ENCODE measurements at regions not wholly inside any gene's neighbourhood (a gene's known extent, or its start where the extent isn't known, plus 50 kb on each side); places are given as distances from the start of the nearest gene placed in this dataset.

DNA sequence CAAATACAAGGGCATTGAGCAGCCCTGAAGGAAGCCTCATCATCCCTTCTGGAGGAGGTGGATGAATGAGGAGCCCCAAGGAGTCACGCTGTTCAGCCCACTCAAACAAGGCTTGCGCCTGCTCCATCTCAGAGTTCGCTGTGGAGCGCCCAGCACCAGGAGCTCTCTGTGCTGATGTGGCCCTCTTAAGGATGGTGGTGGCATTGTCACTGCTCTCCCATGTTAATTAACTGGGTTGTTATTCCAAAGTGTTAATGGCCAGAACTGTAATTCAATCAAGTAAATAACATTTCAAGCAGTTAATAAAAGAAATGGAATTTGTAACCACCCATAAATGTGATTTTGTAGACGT lies 726.0 kb upstream of the RAB6C start:
- H3K9me3 Mint-ChIP-seq = peaks cover 19% of the 10 kb centered on the region
- H3K4me1 Mint-ChIP-seq = no peaks in the 10 kb centered on the region

DNA sequence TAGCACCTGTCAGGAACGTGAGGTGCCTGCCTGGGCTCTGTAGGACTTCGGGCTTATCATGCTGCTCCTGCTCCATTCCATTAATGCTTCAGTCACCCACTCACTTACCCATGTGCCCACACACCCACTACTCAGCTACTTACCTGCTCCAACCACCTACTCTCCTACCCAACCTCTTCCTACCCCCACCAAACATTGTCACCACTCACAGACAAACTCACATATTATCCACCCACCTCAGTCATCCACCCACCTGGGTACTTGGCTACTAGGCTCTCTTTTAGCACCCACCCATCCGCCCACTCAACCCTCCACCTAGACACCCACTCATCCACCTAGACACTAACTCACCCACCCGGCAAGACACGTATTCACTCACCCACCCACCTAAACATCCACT lies 724.7 kb upstream of the RAB6C start:
- no peak overlapping the region for H3K4me3 Mint-ChIP-seq
- H3K27ac Mint-ChIP-seq = no peak overlapping the region
- no peak for ATAC-seq
- peaks cover 26% of the 10 kb centered on the region for H3K9me3 Mint-ChIP-seq
- H3K27me3 Mint-ChIP-seq = peaks cover 6% of the 10 kb centered on the region
- H3K4me1 Mint-ChIP-seq = no peaks in the 10 kb centered on the region
- H3K36me3 Mint-ChIP-seq = no peaks in the 10 kb centered on the region

More for the DNA sequence above, 726.0 kb upstream of the RAB6C start:
- Mint-ChIP-seq H3K36me3 (no peaks in the 10 kb centered on the region), H3K4me3 (no peak overlapping the region), H3K27ac (no peak overlapping the region), H3K27me3 (peaks cover 6% of the 10 kb centered on the region)
- peak; percentile 28 for ATAC-seq

DNA sequence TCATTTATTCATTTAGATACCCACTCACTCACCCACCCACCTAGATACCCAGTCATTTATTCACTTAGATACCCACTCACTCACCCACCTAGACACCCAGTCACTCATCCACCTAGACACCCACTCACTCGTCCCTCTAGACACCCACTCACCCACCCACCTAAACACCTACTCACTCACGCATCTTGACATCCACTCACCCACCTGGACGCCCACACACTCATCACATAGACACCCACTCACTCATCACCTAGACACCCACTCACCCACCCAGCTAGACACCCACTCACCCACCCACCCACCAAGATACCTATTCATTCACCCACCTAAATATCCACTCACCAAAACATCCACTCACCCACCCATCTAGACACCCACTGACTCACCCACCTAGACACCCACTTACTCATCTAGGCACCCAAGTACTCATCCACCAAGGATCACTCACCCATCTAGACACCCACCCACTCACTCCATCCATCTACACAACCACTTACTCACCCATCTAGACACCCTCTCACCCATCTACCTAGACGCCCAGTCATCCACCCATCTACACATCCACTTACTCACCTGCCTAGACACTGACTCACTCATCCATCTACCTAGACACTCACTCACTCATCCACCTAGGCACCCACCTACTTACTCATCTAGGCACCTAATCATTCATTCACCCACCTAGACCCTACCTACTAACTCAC lies 723.7 kb upstream of the RAB6C start:
- H3K4me3 Mint-ChIP-seq = no peak overlapping the region
- H3K9me3 Mint-ChIP-seq = peaks cover 26% of the 10 kb centered on the region
- H3K4me1 Mint-ChIP-seq = no peaks in the 10 kb centered on the region
- no peaks in the 10 kb centered on the region for H3K36me3 Mint-ChIP-seq
- H3K27ac Mint-ChIP-seq = no peak overlapping the region
- ATAC-seq = no peak
- H3K27me3 Mint-ChIP-seq = peaks cover 6% of the 10 kb centered on the region

DNA sequence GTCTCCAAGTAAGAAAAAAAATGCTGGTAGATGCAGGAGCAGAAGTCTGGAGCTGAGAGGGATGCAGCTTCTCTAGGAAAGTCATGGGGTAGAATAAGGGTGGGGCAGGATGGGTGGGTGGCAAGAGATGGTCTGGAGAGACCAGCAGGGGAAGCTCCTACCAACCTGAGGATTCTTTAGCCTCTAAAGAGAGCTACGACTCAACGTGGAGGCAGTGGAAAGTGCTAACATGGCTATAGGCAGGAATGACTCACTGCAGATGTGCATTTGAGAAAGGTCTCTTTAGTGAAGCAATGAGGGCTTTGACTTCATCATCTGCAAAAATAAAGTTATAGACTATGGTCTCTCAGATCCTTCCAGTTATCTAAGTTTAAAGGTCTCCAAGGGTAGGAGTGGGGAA lies 722.8 kb upstream of the RAB6C start:
- Mint-ChIP-seq H3K4me3 (no peak overlapping the region), H3K27me3 (peaks cover 6% of the 10 kb centered on the region), H3K9me3 (peaks cover 26% of the 10 kb centered on the region), H3K27ac (no peak overlapping the region), H3K4me1 (no peaks in the 10 kb centered on the region), H3K36me3 (no peaks in the 10 kb centered on the region)
- ATAC-seq = no peak

DNA sequence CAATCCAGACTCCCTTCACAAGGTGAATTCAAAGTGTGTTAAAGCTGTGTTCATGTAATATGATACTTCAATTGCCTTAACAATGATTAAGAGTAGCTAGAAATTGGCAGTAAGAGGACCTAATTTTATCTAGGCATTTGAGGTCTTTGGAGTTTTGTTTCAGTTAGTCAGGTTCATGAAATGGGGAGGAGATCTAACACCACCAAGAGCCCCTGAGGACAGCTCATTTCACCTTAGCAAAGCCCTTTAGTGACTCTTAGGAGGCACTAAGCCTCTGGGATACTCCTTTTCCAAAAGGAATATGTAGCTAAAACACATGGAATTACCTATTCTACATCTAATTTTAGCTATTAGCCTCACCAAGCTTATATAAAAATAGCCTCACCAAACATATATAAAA lies 716.5 kb upstream of the RAB6C start:
- Mint-ChIP-seq H3K4me3 (no peak overlapping the region), H3K27me3 (no peaks in the 10 kb centered on the region), H3K9me3 (peaks cover 24% of the 10 kb centered on the region), H3K36me3 (peaks cover 8% of the 10 kb centered on the region), H3K27ac (no peak overlapping the region), H3K4me1 (no peaks in the 10 kb centered on the region)
- ATAC-seq = no peak

DNA sequence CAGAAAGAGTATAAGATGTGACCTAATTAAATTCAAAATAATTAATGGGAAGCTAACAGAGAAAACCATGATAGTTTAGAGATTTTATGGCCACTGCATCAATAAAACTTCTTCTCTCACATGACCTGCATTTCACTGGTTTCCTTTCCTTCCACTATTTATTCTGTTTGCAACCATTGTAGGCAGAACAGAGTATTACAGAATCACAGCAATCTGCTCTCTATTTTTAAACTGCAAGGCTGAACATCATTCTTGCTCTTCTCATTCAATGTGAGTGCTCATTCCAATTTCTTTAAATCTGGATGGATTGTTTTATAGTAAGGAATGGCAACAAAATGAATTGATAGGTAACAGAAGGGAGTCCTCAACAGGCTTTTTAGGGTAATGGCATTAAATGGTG lies 715.5 kb upstream of the RAB6C start:
- no peak overlapping the region for H3K27ac Mint-ChIP-seq
- no peaks in the 10 kb centered on the region for H3K27me3 Mint-ChIP-seq
- peaks cover 22% of the 10 kb centered on the region for H3K9me3 Mint-ChIP-seq
- no peak overlapping the region for H3K4me3 Mint-ChIP-seq
- no peak for ATAC-seq
- no peaks in the 10 kb centered on the region for H3K4me1 Mint-ChIP-seq
- H3K36me3 Mint-ChIP-seq = peaks cover 8% of the 10 kb centered on the region

DNA sequence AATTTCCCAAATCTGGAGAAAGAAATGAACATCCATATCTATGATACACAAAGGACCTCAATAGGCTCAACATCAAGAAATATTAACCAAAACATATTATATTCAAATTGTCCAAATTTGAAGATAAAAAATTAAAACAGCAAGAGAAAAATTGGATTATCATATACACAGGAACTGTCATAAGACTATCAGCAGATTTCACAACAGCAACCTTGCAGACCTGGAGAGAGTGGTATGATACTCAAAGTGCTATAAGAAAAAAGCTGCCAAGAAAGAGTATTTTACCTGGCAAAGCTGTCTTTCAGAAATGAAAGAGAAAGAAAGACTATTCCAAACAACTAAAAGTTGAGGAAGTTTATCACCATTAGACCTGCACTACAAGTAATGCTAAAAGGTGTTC lies 711.9 kb upstream of the RAB6C start:
- H3K4me3 Mint-ChIP-seq = no peak overlapping the region

DNA sequence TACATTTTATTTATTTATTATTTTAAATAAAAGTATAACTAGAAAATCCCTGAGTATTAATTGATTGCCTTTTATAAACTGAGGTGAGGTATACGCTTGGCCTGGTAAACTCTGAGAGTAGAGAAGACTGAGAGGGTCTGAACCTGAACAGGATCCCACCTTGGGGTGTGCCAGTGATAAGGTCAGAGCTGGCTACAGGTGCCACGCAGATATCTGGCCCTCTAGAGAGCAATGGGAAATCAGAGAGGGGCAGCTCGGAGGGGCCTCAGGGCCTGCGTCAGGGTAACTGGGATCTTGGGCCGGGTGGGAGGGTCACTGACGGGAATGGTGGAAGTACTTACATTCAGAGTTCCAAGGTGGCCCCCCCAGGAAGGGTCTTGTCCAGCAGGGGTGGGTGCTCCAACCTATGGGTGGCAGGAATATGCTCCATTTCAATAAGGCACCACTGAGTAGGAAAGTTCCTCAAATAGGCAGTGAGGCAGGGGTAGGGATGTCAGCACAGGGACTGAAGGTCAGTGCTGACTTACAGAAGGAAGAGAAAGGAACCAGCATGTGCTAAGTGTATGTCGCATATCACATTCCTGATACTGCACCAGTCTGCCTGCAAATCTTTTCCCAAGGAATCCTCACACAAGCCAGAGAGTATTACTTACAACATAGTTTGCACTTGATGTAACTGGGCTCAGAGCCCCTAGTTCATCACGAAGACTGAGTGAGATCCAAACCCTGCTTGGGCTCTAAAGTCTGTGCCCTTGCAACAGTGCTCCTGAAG lies 706.0 kb upstream of the RAB6C start:
- Mint-ChIP-seq H3K27me3 (no peaks in the 10 kb centered on the region), H3K9me3 (peaks cover 4% of the 10 kb centered on the region), H3K4me3 (no peak overlapping the region), H3K36me3 (no peaks in the 10 kb centered on the region), H3K4me1 (no peaks in the 10 kb centered on the region), H3K27ac (no peak overlapping the region)
- ATAC-seq = peak; percentile 34

More for the DNA sequence above, 711.9 kb upstream of the RAB6C start:
- H3K4me1 Mint-ChIP-seq = no peaks in the 10 kb centered on the region
- ATAC-seq = no peak
- peaks cover 8% of the 10 kb centered on the region for H3K36me3 Mint-ChIP-seq
- H3K9me3 Mint-ChIP-seq = peaks cover 20% of the 10 kb centered on the region
- no peak overlapping the region for H3K27ac Mint-ChIP-seq
- H3K27me3 Mint-ChIP-seq = no peaks in the 10 kb centered on the region

DNA sequence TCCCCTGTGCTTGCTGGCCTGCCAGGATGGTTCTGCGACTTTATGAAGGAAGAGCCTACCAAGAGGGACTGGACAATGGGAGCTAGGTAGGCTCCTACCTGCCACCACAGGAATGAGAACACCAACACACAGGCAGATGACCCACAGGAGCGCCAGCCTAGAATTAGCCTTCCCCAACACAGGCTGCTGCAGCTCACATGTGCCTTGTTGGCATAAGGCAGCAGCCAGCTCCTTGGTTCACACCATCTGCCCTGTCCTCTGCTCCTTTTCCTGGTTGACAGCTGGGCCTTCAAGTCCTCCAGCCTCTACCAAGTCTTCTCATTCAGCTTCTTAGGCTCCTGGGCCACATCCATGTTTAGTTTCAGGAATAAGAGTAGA lies 705.4 kb upstream of the RAB6C start:
- peak; percentile 43 for ATAC-seq
- Mint-ChIP-seq H3K4me3 (no peak overlapping the region), H3K27me3 (no peaks in the 10 kb centered on the region)

DNA sequence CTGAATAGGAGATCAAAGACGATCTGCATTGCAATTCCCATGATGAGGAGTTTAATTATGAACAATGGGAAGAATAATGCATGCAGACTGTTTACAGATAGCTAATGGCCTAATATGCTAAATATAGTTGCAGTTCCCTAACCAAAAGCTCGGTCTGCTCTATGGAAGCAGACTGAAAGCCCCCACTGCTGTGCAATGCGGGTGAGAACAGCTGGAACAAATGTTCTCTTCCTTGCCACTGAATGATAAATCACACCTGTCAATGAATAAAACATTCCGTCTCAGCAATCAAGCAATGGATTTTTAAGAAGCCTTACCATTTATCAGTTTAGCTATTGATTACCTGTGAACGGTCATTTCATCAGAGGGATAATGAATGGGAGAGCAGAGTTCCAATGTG lies 704.5 kb upstream of the RAB6C start:
- H3K4me1 Mint-ChIP-seq = no peaks in the 10 kb centered on the region
- H3K27me3 Mint-ChIP-seq = no peaks in the 10 kb centered on the region
- H3K4me3 Mint-ChIP-seq = no peak overlapping the region
- H3K9me3 Mint-ChIP-seq = peaks cover 9% of the 10 kb centered on the region
- no peak for ATAC-seq
- no peak overlapping the region for H3K27ac Mint-ChIP-seq
- H3K36me3 Mint-ChIP-seq = no peaks in the 10 kb centered on the region

More for the DNA sequence above, 705.4 kb upstream of the RAB6C start:
- H3K27ac Mint-ChIP-seq = no peak overlapping the region
- peaks cover 6% of the 10 kb centered on the region for H3K9me3 Mint-ChIP-seq
- H3K36me3 Mint-ChIP-seq = no peaks in the 10 kb centered on the region
- no peaks in the 10 kb centered on the region for H3K4me1 Mint-ChIP-seq

DNA sequence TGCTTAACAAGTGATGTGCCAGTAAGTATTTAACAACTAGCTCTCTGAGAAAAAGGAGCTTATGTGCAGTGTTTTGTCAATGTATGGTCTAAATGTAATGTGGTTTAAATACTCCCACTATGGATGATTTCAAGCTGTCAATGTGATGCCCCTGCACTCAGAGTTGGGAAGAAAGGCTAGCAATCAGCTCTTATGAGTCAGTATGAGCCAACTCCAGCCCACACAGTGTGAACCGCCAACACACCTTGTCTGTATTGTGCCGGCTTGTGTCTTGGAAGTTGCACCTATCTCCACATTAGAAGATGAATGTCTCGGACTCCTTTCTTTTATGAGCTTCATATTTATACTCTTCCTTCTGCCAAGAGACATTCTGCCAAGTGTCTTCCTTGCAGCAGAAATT lies 703.8 kb upstream of the RAB6C start:
- no peaks in the 10 kb centered on the region for H3K36me3 Mint-ChIP-seq
- H3K27me3 Mint-ChIP-seq = no peaks in the 10 kb centered on the region
- H3K27ac Mint-ChIP-seq = no peak overlapping the region
- H3K4me1 Mint-ChIP-seq = no peaks in the 10 kb centered on the region
- peaks cover 6% of the 10 kb centered on the region for H3K9me3 Mint-ChIP-seq
- no peak overlapping the region for H3K4me3 Mint-ChIP-seq
- ATAC-seq = no peak

DNA sequence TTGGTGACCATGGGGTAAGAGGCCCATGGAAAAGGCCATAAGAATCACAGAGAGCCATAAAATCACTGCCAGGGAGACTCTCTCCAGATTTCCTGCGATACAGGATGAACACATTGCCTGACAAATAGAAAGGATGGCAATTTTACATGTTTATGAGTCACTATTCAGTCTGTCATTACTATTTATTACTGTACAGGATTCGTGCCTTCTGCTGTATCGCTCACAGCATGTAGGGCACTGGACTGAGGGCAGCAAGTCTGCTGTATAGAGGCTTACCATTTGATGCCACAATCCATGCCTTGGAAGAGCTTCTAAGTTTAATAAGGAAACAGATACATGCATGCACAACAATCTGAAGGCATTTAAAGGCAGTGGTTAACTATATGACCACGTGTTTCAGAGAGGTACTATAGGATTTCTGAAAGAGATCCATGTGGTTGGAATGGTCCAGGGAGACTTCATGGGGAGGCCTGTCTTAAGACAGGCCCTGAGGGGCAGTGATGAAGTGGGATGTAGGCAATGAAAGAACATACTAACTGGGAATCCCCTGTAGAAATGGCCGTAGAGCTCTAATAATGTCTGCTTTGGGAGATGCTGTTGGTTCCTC lies 702.4 kb upstream of the RAB6C start:
- no peak for ATAC-seq
- H3K36me3 Mint-ChIP-seq = no peaks in the 10 kb centered on the region
- H3K4me1 Mint-ChIP-seq = no peaks in the 10 kb centered on the region
- H3K4me3 Mint-ChIP-seq = no peak overlapping the region
- peaks cover 6% of the 10 kb centered on the region for H3K9me3 Mint-ChIP-seq
- H3K27ac Mint-ChIP-seq = no peak overlapping the region
- no peaks in the 10 kb centered on the region for H3K27me3 Mint-ChIP-seq

DNA sequence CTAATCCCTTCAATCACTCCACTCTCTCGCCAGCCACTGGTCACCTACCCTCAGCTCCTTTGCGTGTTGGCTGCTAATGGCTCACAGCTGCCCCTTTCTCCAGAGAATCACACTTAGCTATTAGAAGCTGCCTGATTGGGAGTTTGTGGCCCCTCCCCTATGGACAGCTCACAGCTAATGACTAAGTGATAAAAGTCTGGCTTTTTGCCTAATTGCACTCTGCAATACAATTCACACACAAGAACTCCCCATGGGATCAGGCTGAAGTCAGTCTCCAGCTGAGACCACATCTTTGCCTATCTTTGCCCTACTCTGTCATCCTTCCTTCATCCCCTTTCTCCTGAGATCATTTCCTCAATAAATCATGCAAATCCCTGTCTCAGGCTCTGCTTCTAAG lies 701.9 kb upstream of the RAB6C start:
- peaks cover 6% of the 10 kb centered on the region for H3K9me3 Mint-ChIP-seq
- no peaks in the 10 kb centered on the region for H3K4me1 Mint-ChIP-seq
- no peaks in the 10 kb centered on the region for H3K36me3 Mint-ChIP-seq
- ATAC-seq = no peak
- no peak overlapping the region for H3K4me3 Mint-ChIP-seq
- no peak overlapping the region for H3K27ac Mint-ChIP-seq
- H3K27me3 Mint-ChIP-seq = no peaks in the 10 kb centered on the region

DNA sequence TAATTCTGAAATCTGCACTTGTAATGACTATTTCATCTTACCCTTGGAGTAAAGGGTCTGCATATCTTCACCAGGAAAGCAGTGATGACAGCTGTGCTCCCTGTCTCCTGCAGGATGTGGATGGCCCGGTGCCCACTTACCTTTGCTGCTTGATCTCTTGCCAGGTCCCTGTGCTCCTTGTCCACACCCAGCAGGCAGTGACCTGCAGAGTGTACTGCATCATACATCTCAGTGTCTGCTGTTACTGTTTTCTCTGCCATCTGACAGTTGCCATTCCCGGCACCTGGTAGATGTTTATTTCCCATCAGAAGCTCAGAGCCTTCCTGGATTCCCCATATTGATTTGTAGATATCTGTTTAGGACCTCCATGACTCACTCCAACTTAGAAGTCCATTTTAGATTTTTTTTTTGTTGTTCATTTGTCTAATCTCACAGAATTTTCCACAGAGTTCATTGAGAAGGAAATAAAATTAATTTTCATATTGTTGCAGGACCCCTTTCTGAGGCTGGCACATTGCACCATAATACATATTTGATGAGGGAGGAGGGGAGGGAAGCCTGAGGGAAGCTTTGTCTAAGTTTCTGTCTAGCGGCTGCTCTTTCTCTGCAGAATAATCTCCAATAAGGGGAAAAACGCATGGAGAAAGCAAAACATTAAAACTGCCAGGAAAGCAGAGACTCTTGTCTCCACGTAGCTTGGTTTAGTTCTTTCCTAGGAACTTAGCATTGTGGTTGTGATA lies 697.5 kb upstream of the RAB6C start:
- no peak for ATAC-seq
- no peaks in the 10 kb centered on the region for H3K27me3 Mint-ChIP-seq
- H3K36me3 Mint-ChIP-seq = no peaks in the 10 kb centered on the region
- peaks cover 8% of the 10 kb centered on the region for H3K9me3 Mint-ChIP-seq
- H3K4me3 Mint-ChIP-seq = no peak overlapping the region
- no peaks in the 10 kb centered on the region for H3K4me1 Mint-ChIP-seq
- H3K27ac Mint-ChIP-seq = no peak overlapping the region

DNA sequence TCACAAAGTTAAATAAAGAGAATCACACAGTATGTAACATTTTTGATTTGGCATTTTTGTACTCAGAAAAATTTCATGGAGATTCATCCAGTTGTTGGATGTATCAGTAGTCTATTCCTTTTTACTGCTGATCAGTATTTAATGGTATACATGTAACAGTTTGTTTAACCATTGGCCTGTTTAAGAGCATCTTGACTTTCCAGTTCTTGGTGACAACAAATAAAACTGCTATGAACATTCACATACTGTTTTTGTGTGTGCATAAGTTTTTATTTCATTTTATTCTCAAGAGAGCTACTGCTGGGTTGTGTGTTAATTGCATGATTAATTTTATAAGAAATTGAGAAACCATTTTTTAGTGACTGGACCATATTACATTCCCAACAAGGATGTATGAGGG lies 694.5 kb upstream of the RAB6C start:
- H3K9me3 Mint-ChIP-seq = peaks cover 2% of the 10 kb centered on the region
- no peak overlapping the region for H3K4me3 Mint-ChIP-seq
- ATAC-seq = no peak
- no peak overlapping the region for H3K27ac Mint-ChIP-seq
- no peaks in the 10 kb centered on the region for H3K36me3 Mint-ChIP-seq
- H3K27me3 Mint-ChIP-seq = no peaks in the 10 kb centered on the region
- H3K4me1 Mint-ChIP-seq = no peaks in the 10 kb centered on the region

All from stimulated activated memory B cell treated with anti-CD40 and anti-IgM and Interleukin-4, amounts not matched to agents 10 μg/mL and 1 μg/mL and 100 μg/mL, for 72 hours (primary cell).